T-helper 1 cell treated with Interleukin-12 subunit alpha and Interleukin-12 subunit beta and Interleukin-4 antibody, amounts not matched to agents 30 ng/mL and 1 ng/mL, for 36 hours (primary cell): ENCODE measurements at regions not wholly inside any gene's neighbourhood (a gene's known extent, or its start where the extent isn't known, plus 50 kb on each side); places are given as distances from the start of the nearest gene placed in this dataset.
"Not testable (repeated sequence)": the region's sequence is repeated elsewhere in the genome, so short reads cannot be mapped to it uniquely, and the experiment has no call there.

Experiments
- intact Hi-C: fragments of 100-400 bp; cut with micrococcal nuclease; formaldehyde crosslinking; loops from one replicate; pipeline ENCODE4 v1.15.1; 2024

GRCh38 chr4:71081192-71081591 lies 87.7 kb downstream of the DCK start:
- intact Hi-C loops, result no loop called here

- intact Hi-C loops, result no loop called here
These were observed 100.3 kb downstream of the DCK start for GRCh38 chr4:71093745-71094144.

- intact Hi-C loops, result no loop called here
These were observed 100.8 kb downstream of the DCK start for GRCh38 chr4:71094201-71094600.

- intact Hi-C loops, result no loop called here
These were observed 101.7 kb downstream of the DCK start for GRCh38 chr4:71095141-71095540.

- intact Hi-C loops, result no loop called here
These were observed 102.1 kb downstream of the DCK start for GRCh38 chr4:71095545-71095944.

GRCh38 chr4:71107726-71108125 lies 114.3 kb downstream of the DCK start:
- intact Hi-C loops, result no loop called here

GRCh38 chr4:71110499-71110898 lies 117.0 kb downstream of the DCK start:
- intact Hi-C loops, result no loop called here

GRCh38 chr4:71111133-71111532 lies 117.7 kb downstream of the DCK start:
- intact Hi-C loops, result not testable (repeated sequence)

GRCh38 chr4:71113294-71113693 lies 119.8 kb downstream of the DCK start:
- intact Hi-C loops, result no loop called here

- intact Hi-C loops, result no loop called here
These were observed 127.5 kb downstream of the DCK start for GRCh38 chr4:71120831-71121524.

GRCh38 chr4:71123951-71124350 lies 130.5 kb downstream of the DCK start:
- intact Hi-C loops, result no loop called here

- intact Hi-C loops, result no loop called here
These were observed 131.7 kb downstream of the DCK start for GRCh38 chr4:71125137-71125536.

- intact Hi-C loops, result no loop called here
These were observed 133.3 kb downstream of the DCK start for GRCh38 chr4:71126719-71127118.

GRCh38 chr4:71130827-71131603 lies 137.6 kb downstream of the DCK start:
- intact Hi-C loops, result no loop called here

GRCh38 chr4:71132486-71132885 lies 139.0 kb downstream of the DCK start:
- intact Hi-C loops, result no loop called here

- intact Hi-C loops, result no loop called here
These were observed 140.0 kb downstream of the DCK start for GRCh38 chr4:71133491-71133890.

GRCh38 chr4:71136071-71136470 lies 142.6 kb downstream of the DCK start:
- intact Hi-C loops, result no loop called here

GRCh38 chr4:71138007-71138615 lies 144.7 kb downstream of the DCK start:
- intact Hi-C loops, result no loop called here

GRCh38 chr4:71140563-71140962 lies 147.1 kb downstream of the DCK start:
- intact Hi-C loops, result no loop called here

GRCh38 chr4:71141125-71141524 lies 147.7 kb downstream of the DCK start:
- intact Hi-C loops, result no loop called here

- intact Hi-C loops, result no loop called here
These were observed 153.8 kb downstream of the DCK start for GRCh38 chr4:71147261-71147660.

- intact Hi-C loops, result no loop called here
These were observed 155.1 kb downstream of the DCK start for GRCh38 chr4:71148545-71148944.

GRCh38 chr4:71151054-71151453 lies 157.6 kb downstream of the DCK start:
- intact Hi-C loops, result no loop called here
